ENCODE measurements at regions not wholly inside any gene's neighbourhood (a gene's known extent, or its start where the extent isn't known, plus 50 kb on each side); places are given as distances from the start of the nearest gene placed in this dataset.

GRCh38 chr2:234764372-234764771, 187.4 kb upstream of the SH3BP4 start:
- Histone ChIP-seq H3K4me1 (ENCODE audit: insufficient read depth, insufficient read length) (no peaks in the 10 kb centered on the region), H3K9ac (ENCODE audit: insufficient read length, low read depth) (no peak overlapping the region), H3K9me3 (ENCODE audit: insufficient read depth, low read length) (no peaks in the 10 kb centered on the region), H3K4me3 (ENCODE audit: insufficient read length, low read depth) (no peak overlapping the region), H3K27me3 (ENCODE audit: insufficient read depth, insufficient read length) (no peaks in the 10 kb centered on the region), H3K36me3 (ENCODE audit: insufficient read depth, insufficient read length, low read length) (no peaks in the 10 kb centered on the region)
- no peak for DNase-seq (ENCODE audit: low read depth, low spot score)
- TF ChIP-seq SUZ12 (IDR thresholded peaks at IDR 0.05; ENCODE audit: extremely low read depth, insufficient read depth, insufficient read length) (no peak), ZNF274 (IDR thresholded peaks at IDR 0.05; ENCODE audit: low read depth, low read length) (no peak), YY1 (IDR thresholded peaks at IDR 0.05; ENCODE audit: insufficient read depth, insufficient read length) (no peak)

DNA sequence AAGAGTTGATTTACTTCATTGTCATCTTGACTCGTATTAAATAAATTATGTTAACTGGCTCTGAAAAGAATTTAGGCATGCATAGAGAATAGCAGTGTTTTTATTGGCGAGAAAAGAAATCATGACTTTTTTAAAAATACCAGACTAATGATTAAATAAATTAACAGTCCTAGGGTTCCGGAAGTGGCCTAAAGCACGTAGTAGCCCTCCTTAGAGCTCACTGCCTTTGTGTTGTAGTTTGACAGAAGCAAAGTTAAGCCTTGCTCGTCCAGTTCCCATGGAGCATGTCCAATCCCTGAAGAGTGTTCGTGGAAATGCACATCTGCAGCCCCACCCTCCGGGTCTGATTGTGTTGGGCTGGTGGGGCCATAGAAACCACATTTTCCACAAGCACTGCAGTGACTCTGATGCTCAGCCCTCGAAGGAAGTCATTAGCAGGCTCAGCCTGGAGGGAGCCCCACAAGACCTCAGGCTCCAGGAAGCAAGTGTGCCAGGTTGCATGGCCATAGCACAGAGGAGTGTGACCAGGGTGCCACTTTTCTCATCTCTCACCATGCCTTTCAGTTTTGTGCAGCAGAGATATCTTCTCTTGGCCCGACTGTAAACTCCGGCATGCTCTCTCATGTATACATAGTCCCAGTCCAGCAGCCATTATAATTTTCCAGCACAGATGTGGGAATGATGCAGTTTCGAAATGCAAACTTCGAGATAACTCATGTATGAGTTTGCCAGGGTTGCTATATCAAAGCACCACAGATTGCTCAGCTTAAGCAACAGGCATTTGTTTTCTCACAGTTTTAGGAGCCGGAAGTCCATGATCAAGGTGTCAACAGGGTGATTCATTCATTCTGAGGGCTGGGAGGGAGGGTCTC, 188.6 kb upstream of the SH3BP4 start:
- Histone ChIP-seq H3K9ac (ENCODE audit: insufficient read length, low read depth) (no peak overlapping the region), H3K9me3 (ENCODE audit: insufficient read depth, low read length) (no peaks in the 10 kb centered on the region), H3K27me3 (ENCODE audit: insufficient read depth, insufficient read length) (no peaks in the 10 kb centered on the region), H3K4me1 (ENCODE audit: insufficient read depth, insufficient read length) (no peaks in the 10 kb centered on the region), H3K4me3 (ENCODE audit: insufficient read length, low read depth) (no peak overlapping the region), H3K36me3 (ENCODE audit: insufficient read depth, insufficient read length, low read length) (no peaks in the 10 kb centered on the region)
- no peak for DNase-seq (ENCODE audit: low read depth, low spot score)
- no peak for TF ChIP-seq SUZ12 (IDR thresholded peaks at IDR 0.05; ENCODE audit: extremely low read depth, insufficient read depth, insufficient read length)
- TF ChIP-seq ZNF274 (IDR thresholded peaks at IDR 0.05; ENCODE audit: low read depth, low read length) = no peak
- no peak for TF ChIP-seq YY1 (IDR thresholded peaks at IDR 0.05; ENCODE audit: insufficient read depth, insufficient read length)

DNA sequence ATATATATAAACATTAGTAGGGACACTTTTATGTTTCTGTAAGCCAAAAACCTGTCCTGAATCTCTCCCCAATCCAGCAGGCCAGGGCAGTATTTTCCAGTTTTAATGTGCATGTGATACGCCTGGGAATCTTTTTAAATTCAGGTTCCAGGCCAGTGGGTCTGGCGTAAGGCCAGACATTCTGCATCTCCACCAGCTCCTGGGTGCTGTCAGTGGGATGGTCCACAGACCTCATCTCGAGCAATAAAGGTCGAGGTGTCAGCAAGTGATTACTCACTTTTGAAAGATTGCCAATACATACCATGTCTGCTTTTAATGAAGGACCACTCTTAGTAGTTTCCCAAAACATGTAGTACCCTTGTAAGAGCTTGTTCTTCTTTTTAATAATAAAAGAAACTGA, 189.9 kb upstream of the SH3BP4 start:
- no peaks in the 10 kb centered on the region for H3K36me3 ChIP-seq (ENCODE audit: insufficient read depth, insufficient read length, low read length)
- TF ChIP-seq YY1 (IDR thresholded peaks at IDR 0.05; ENCODE audit: insufficient read depth, insufficient read length) (no peak), SUZ12 (IDR thresholded peaks at IDR 0.05; ENCODE audit: extremely low read depth, insufficient read depth, insufficient read length) (no peak), ZNF274 (IDR thresholded peaks at IDR 0.05; ENCODE audit: low read depth, low read length) (no peak)
- H3K27me3 ChIP-seq (ENCODE audit: insufficient read depth, insufficient read length) = no peaks in the 10 kb centered on the region
- H3K4me3 ChIP-seq (ENCODE audit: insufficient read length, low read depth) = no peak overlapping the region
- no peak overlapping the region for H3K9ac ChIP-seq (ENCODE audit: insufficient read length, low read depth)
- DNase-seq (ENCODE audit: low read depth, low spot score) = no peak
- no peaks in the 10 kb centered on the region for H3K9me3 ChIP-seq (ENCODE audit: insufficient read depth, low read length)
- H3K4me1 ChIP-seq (ENCODE audit: insufficient read depth, insufficient read length) = no peaks in the 10 kb centered on the region

GRCh38 chr2:234754126-234754525, 197.7 kb upstream of the SH3BP4 start:
- H3K4me1 ChIP-seq (ENCODE audit: insufficient read depth, insufficient read length) = no peaks in the 10 kb centered on the region
- DNase-seq (ENCODE audit: low read depth, low spot score) = no peak
- H3K4me3 ChIP-seq (ENCODE audit: insufficient read length, low read depth) = no peak overlapping the region
- no peak overlapping the region for H3K9ac ChIP-seq (ENCODE audit: insufficient read length, low read depth)
- no peaks in the 10 kb centered on the region for H3K36me3 ChIP-seq (ENCODE audit: insufficient read depth, insufficient read length, low read length)
- H3K27me3 ChIP-seq (ENCODE audit: insufficient read depth, insufficient read length) = no peaks in the 10 kb centered on the region
- no peak for TF ChIP-seq ZNF274 (IDR thresholded peaks at IDR 0.05; ENCODE audit: low read depth, low read length)
- TF ChIP-seq SUZ12 (IDR thresholded peaks at IDR 0.05; ENCODE audit: extremely low read depth, insufficient read depth, insufficient read length) = no peak
- TF ChIP-seq YY1 (IDR thresholded peaks at IDR 0.05; ENCODE audit: insufficient read depth, insufficient read length) = no peak
- H3K9me3 ChIP-seq (ENCODE audit: insufficient read depth, low read length) = no peaks in the 10 kb centered on the region

GRCh38 chr2:234753701-234754100, 198.1 kb upstream of the SH3BP4 start:
- H3K27me3 ChIP-seq (ENCODE audit: insufficient read depth, insufficient read length) = no peaks in the 10 kb centered on the region
- no peak for DNase-seq (ENCODE audit: low read depth, low spot score)
- no peaks in the 10 kb centered on the region for H3K9me3 ChIP-seq (ENCODE audit: insufficient read depth, low read length)
- H3K4me3 ChIP-seq (ENCODE audit: insufficient read length, low read depth) = no peak overlapping the region
- H3K9ac ChIP-seq (ENCODE audit: insufficient read length, low read depth) = no peak overlapping the region
- no peaks in the 10 kb centered on the region for H3K36me3 ChIP-seq (ENCODE audit: insufficient read depth, insufficient read length, low read length)
- TF ChIP-seq ZNF274 (IDR thresholded peaks at IDR 0.05; ENCODE audit: low read depth, low read length) = no peak
- TF ChIP-seq SUZ12 (IDR thresholded peaks at IDR 0.05; ENCODE audit: extremely low read depth, insufficient read depth, insufficient read length) = no peak
- no peak for TF ChIP-seq YY1 (IDR thresholded peaks at IDR 0.05; ENCODE audit: insufficient read depth, insufficient read length)
- no peaks in the 10 kb centered on the region for H3K4me1 ChIP-seq (ENCODE audit: insufficient read depth, insufficient read length)

- TF ChIP-seq ZNF274 (IDR thresholded peaks at IDR 0.05; ENCODE audit: low read depth, low read length) = no peak
- no peak for TF ChIP-seq SUZ12 (IDR thresholded peaks at IDR 0.05; ENCODE audit: extremely low read depth, insufficient read depth, insufficient read length)
- Histone ChIP-seq H3K9me3 (ENCODE audit: insufficient read depth, low read length) (peaks cover 5% of the 10 kb centered on the region; the same call in 1 of the 2 replicates), H3K27me3 (ENCODE audit: insufficient read depth, insufficient read length) (no peaks in the 10 kb centered on the region), H3K4me1 (ENCODE audit: insufficient read depth, insufficient read length) (no peaks in the 10 kb centered on the region), H3K9ac (ENCODE audit: insufficient read length, low read depth) (no peak overlapping the region), H3K4me3 (ENCODE audit: insufficient read length, low read depth) (no peak overlapping the region), H3K36me3 (ENCODE audit: insufficient read depth, insufficient read length, low read length) (no peaks in the 10 kb centered on the region)
- no peak for DNase-seq (ENCODE audit: low read depth, low spot score)
Observed at GRCh38 chr2:234752966-234753365, 198.9 kb upstream of the SH3BP4 start.

GRCh38 chr2:234751275-234751973, 200.4 kb upstream of the SH3BP4 start:
- no peak for DNase-seq (ENCODE audit: low read depth, low spot score)
- Histone ChIP-seq H3K4me1 (ENCODE audit: insufficient read depth, insufficient read length) (no peaks in the 10 kb centered on the region), H3K36me3 (ENCODE audit: insufficient read depth, insufficient read length, low read length) (no peaks in the 10 kb centered on the region), H3K4me3 (ENCODE audit: insufficient read length, low read depth) (no peak overlapping the region), H3K27me3 (ENCODE audit: insufficient read depth, insufficient read length) (no peaks in the 10 kb centered on the region), H3K9me3 (ENCODE audit: insufficient read depth, low read length) (peaks cover 7% of the 10 kb centered on the region; the same call in 1 of the 2 replicates), H3K9ac (ENCODE audit: insufficient read length, low read depth) (no peak overlapping the region)
- TF ChIP-seq SUZ12 (IDR thresholded peaks at IDR 0.05; ENCODE audit: extremely low read depth, insufficient read depth, insufficient read length) = no peak
- no peak for TF ChIP-seq ZNF274 (IDR thresholded peaks at IDR 0.05; ENCODE audit: low read depth, low read length)
- TF ChIP-seq YY1 (IDR thresholded peaks at IDR 0.05; ENCODE audit: insufficient read depth, insufficient read length) = no peak

All from NT2/D1 (cell line).